HL-60/S4 treated with retinoic acid at 250 ng/mL for 4 days and 3 days (cell line): ENCODE measurements at regions not wholly inside any gene's neighbourhood (a gene's known extent, or its start where the extent isn't known, plus 50 kb on each side); places are given as distances from the start of the nearest gene placed in this dataset.

ENCODE experiments used
- in situ Hi-C: fragments of 300-500 bp; cut with MboI; formaldehyde crosslinking; loops from 2 replicates; pipeline ENCODE4 v1.7.0; 2022; ENCODE audit warnings: low sequenced_read_pairs

GRCh38 chr11:45368697-45369096 lies 82.6 kb upstream of the SYT13 start:
- in situ Hi-C loops, result no loop called here

DNA sequence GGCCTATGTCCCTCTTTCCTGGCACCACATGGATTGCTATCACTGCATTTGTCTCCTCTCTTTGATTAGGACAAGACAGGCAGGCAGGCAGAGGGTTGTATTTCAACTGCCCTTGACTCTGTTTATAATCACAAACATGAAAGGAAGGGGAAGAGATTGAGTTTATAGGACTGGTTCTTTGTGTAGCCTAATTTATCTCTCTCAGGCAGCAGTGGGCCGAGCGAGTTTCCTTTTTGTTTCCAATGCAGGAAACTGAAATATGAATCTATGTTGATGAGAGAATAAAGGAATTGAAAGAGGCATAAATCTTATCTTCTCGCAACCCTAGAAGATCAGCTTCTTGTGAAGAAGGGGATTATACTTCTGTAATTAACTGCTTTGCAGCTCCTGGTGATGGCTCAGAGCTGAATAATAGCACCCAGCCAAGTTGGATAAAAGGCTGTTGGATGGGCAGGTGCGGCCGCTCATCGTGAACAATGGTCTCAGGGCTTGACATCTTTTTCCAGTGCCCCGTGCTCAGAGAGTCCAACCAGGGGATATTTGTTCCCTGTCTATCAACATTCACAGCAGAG lies 80.6 kb upstream of the SYT13 start:
- in situ Hi-C loops, result no loop called here

GRCh38 chr11:45365961-45366618 lies 79.9 kb upstream of the SYT13 start:
- in situ Hi-C loops, result no loop called here

DNA sequence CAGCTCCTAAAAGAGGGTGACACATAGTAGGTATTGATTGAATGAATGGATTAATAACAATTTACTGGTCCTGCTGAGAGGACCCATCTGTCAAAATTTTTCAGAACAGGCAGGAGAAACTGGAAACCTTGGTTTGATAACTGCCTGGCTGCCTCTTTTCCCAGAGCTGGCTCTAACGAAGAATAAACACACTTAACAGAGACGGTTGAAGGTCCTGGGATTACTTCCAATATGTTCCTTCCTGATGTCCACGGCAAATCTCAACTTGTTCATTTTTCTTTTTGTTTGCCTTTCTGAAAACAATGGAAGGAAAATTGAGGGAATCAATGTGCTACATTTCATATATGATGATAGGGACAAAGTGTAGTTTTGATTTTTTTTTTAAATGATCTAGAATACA lies 76.5 kb upstream of the SYT13 start:
- in situ Hi-C loops, result no loop called here

- in situ Hi-C loops, result no loop called here
Observed at GRCh38 chr11:45361551-45361950, 75.4 kb upstream of the SYT13 start.

GRCh38 chr11:45355706-45356041 lies 69.5 kb upstream of the SYT13 start:
- in situ Hi-C loops, result no loop called here

GRCh38 chr11:45354976-45355705 lies 69.0 kb upstream of the SYT13 start:
- in situ Hi-C loops, result no loop called here

- in situ Hi-C loops, result loop anchor here (25.0 kb wide), 1 partner anchor 411 kb away; no protein-coding TSS in a partner anchor
Observed at GRCh38 chr11:45348729-45349128, 62.6 kb upstream of the SYT13 start.

DNA sequence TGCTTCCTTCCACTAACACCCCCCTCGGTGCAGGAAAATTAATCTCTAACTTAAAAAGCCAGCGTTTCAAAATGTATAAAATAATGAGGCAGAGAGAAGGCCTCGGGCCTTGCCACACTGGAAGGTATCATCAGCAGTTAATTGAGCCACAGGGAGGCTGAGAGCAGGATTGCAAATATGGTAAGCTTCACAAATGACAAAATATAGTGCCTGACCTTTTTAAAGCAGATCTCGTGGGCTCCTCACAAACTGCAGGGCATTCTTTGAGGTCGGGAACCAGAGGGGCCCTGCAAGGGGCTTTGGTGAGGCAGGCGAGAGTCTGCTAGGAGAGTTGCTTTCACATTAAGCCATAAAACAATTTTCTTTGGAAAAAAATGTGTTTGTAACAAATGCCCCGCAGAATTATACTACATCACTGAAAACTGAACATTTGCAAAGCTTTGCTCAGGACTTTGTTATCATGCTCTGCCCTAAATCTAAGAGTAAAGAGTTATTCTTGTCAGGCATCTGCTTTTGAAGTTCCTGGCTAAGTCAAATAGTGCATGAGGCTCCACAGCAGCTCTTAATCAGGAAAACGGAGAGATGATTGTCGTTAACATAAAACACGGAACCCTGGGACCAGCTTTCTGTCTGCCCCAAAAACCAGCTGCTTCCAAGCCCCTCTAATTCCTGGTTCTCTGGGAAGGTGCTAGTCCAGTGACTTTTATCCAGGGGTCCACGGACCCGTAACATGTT lies 61.4 kb upstream of the SYT13 start:
- in situ Hi-C loops, result loop anchor here (25.0 kb wide), 1 partner anchor 410 kb away; no protein-coding TSS in a partner anchor

- in situ Hi-C loops, result loop anchor here (25.0 kb wide), 1 partner anchor 408 kb away; no protein-coding TSS in a partner anchor
Observed at GRCh38 chr11:45345491-45345890, 59.4 kb upstream of the SYT13 start.

- in situ Hi-C loops, result loop anchor here (25.0 kb wide), 1 partner anchor 407 kb away; no protein-coding TSS in a partner anchor
Observed at GRCh38 chr11:45344028-45344427, 57.9 kb upstream of the SYT13 start.

DNA sequence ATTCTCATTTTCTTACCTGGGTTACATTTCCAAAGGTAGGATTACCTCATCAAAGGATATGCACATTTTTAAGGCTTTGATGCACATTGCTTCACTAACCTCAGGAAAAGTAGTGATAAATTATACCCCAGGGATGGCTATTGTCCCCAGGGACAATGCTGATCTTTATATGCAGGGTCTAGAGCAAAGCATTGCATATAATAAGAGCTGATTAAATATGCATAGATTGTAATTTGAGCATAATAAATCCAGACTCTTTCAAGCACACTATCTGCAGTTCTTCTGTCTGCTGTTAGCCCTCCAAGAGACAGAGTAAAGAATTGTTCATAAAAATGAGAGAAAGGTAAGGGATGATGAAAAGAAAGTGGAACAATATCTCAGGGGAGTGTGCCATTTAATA lies 57.3 kb upstream of the SYT13 start:
- in situ Hi-C loops, result loop anchor here (25.0 kb wide), 1 partner anchor 406 kb away; no protein-coding TSS in a partner anchor

DNA sequence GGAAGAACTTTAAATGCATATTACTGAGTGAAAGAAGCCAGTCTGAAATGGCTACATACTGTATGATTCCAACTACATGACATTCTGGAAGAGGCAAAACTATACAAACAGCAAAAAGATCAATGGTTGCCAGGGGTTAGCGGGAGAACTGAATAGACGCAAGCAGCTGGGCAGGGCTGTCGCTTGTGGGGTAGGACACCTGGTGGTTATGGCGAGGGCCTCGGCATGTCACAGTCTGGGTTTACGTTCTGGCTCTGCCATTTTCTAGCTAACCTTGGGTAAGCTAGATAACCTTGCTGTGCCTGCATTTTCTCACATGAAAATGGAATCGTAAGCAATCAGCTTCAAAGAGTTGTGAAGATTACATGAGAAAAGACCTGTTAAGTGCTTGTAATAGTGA lies 55.2 kb upstream of the SYT13 start:
- in situ Hi-C loops, result loop anchor here (25.0 kb wide), 1 partner anchor 404 kb away; no protein-coding TSS in a partner anchor

DNA sequence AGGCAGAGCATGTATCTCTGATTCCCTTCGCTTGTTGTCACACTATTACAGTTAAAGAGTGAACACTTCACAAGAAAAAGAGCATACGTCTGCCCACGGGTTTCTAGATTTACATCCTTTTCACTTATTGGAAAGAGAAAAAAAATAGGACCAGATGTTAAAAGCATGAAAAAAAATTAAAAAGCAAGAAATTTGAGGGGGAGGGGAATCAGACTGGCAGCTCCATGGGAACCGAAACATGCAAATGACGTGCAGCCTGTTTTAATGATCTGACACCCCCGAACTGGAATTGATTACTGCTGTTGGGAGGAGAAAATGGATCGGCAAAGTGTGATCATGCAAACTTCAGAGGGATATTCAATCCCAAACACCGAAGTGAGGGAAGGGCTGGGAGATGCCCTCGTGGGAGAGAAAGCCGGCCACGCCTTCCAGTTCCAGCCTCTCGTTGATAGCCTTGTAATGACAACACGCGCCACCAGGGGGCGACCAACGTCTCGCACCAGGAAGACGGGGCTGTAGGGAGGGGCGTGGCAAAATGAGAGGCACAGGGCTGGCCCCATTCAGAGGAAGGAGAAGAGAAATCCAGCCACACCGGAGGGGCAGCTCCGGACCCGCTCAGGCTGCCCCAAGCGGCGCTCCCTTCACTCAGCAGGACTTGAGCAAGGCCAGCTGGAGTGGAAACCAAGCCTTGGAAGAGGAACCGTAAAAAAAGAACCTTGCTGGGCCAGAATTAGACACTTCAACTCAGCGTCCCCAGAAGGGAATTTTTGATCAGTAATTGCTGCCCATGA lies 53.8 kb upstream of the SYT13 start:
- in situ Hi-C loops, result loop anchor here (25.0 kb wide), 1 partner anchor 403 kb away; no protein-coding TSS in a partner anchor

DNA sequence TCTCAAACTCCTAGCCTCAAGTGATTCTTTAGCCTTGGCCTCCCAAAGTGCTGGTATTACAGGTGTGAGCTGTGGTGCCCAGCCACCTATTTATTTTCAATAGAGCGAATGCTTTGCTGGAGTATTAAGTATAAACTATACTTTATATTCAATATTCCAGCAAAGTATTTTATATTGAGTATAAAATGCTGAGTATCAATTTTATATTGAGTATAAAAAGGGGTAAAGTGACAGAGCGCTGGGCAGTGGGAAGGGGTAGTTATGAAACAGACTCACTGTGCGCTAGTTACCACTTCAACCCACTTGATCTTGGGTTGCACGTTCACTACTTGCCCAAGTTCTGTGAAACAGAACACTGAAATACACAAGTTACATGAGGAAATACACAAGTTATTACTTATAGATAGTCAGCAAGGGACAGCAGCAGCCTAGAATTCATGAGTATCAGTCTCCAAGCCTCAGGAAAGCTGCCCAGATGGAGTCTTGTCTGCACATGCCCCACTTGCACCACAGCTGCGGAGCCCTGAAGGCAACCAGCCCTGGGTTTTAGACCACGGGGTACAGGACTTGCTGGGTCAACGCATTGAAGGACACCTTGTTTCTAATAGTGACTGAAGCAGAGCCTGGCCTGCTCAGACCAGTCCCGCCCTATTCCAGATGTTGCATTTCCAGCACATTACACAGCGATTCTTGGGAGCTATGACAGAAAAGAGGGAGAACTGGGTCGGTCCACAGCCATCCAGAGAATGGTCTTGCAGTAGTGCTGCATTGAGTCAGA lies 51.6 kb upstream of the SYT13 start:
- in situ Hi-C loops, result loop anchor here (25.0 kb wide), 1 partner anchor 400 kb away; no protein-coding TSS in a partner anchor

DNA sequence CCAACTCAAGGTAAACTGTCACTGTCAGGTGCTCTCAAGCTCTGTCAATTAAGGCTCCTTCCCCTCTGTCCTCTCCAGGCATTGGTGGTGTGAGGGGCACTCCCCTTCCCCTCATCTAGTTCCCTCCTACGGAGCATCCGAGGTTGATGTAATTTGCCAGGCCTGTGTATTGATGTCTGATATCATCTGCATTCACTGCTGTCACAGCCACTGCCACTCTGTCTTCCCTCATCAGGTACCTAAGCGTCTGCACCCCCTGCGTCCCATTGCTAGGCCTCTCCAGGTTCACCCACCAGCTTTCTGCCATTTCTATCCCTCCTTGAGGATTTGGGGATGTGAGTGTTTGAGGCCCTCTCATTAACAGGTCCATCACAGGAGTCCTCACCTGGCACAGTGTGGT lies 50.0 kb upstream of the SYT13 start:
- in situ Hi-C loops, result loop anchor here (25.0 kb wide), 1 partner anchor 399 kb away; no protein-coding TSS in a partner anchor
